ENCODE measurements at regions not wholly inside any gene's neighbourhood (a gene's known extent, or its start where the extent isn't known, plus 50 kb on each side); places are given as distances from the start of the nearest gene placed in this dataset.

GRCh38 chr14:38901791-38902190 is 201.2 kb downstream of the SEC23A start:
- no peak for DNase-seq (ENCODE audit: low read depth in 2 of 2)

GRCh38 chr14:38900887-38901286 is 202.1 kb downstream of the SEC23A start:
- DNase-seq (ENCODE audit: low read depth in 2 of 2), result no peak

- no peak for DNase-seq (ENCODE audit: low read depth in 2 of 2)
Observed at GRCh38 chr14:38887696-38888095, 215.3 kb downstream of the SEC23A start.

GRCh38 chr14:38884109-38884508 is 218.9 kb downstream of the SEC23A start:
- DNase-seq (ENCODE audit: low read depth in 2 of 2), result no peak

GRCh38 chr14:38883127-38883526 is 219.9 kb downstream of the SEC23A start:
- no peak for DNase-seq (ENCODE audit: low read depth in 2 of 2)

GRCh38 chr14:38882533-38882932 is 220.5 kb downstream of the SEC23A start:
- no peak for DNase-seq (ENCODE audit: low read depth in 2 of 2)

DNA sequence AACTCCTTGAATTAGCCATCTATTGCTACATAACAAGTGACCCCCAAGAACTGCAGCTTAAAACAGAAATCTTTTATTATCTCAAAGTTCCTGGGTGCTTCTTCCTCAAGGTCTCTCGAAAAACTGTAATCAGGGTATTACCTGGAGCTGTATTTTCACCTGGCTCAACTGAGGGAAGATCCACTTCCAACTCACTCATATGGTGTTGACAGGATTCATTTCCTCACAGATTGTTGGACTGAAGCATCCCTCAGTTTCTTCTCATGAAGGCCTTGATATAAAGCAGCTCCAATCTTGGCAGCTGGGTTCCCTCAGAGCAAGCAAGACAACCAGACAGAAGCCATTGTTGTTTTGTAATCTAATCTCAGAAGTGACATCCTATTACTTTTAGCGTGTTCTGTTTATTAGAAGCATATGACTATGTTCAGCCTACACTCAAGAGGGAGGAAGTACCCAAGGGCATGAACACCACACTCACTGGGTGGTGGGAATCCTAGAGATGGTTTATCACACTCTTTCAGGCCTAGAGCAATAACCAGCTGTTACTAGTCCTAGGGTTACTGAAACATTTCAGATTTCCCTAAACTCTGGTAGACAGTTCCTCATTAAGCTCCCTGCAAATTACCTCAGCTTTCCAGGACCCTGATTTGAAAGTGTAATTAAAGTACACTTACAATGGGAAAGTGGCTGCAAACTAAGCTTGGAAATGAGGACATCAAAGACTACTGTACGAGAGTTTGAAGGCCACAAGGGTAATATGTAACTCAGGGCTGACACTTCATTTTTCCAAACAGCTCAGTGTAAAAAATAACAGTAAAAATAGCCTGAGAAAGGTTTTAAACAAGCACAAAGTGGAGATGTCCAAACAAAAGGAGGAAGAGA is 222.2 kb downstream of the SEC23A start:
- no peak for DNase-seq (ENCODE audit: low read depth in 2 of 2)

DNA sequence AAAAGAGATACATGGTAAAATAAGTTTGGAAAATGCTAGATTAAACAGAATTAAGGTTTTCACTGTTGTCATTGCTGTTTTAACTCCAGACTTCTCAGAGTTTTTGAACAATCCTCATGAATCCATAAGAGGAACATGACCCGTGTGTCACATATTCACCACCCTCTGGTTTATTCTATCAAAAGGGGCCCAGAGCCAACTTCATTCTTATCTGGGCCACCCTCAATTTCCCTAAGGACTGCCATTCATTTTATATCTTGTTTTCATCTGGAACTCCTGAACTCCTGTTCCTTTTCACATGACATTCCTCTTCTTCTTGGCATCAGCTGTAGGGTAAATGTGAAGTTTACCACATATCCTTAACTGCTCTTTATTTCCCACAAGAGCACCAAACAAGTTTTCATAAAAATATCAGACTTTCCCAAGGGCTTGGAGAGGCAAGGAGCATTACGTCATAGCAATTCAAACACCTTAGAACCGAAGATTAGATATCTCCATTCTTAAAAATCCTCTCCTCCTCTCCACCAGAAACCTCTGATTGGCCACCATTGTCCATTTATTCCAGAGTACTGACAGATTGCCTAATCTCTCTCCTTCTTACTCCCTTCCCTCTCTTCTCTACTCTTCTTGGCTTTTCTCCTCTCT is 225.2 kb downstream of the SEC23A start:
- no peak for DNase-seq (ENCODE audit: low read depth in 2 of 2)

DNA sequence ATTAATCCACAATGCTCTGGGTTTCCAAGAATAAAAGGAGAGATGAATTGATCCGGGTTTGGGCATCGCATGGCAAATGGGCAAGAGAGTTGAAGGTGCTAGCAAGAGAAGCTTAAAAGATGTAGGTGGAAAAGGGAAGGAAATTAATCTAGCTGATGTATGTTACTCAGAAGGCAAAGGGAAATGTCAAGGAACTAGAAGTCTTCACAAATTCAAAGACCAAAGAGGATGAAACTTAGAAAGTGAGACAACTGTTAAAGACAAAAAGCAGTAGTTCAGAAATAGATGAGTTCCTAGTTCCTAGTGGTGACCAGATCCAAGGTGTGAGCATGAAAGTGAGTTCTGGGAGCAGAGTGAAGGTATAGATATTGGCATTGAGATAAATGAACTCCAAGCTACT is 228.3 kb downstream of the SEC23A start:
- no peak for DNase-seq (ENCODE audit: low read depth in 2 of 2)

DNA sequence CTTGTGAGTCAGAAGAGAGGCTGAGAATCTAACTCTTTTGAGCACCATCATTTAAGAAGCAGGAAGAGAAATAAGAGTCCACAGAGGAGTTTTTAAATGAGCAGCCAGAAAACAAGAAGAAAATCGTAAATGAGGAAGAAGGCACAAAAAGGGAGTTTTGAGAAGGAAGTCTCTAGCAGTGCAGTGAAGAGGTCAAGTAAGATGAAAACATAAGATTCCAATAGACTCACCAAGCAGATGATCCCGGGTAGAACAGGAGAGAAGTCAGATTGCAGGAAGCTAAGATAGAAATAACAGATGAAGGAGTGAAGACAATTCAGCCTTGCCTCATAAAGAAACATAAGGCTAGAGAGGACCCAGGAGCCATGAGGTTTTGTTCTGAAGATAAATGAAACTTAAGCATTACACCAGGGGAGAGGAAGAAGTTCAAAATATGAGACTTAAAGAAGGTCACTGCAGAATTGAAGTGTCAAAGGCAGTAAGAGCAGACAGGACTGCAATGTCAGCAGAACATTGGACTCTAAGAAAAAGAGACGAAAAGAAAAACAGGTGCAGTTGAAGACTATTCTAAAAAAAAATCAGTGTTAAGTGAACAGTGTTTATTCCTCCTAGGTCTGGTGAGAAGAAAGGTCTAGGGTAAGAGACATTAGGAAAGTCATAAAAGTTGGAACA is 229.0 kb downstream of the SEC23A start:
- no peak for DNase-seq (ENCODE audit: low read depth in 2 of 2)

DNA sequence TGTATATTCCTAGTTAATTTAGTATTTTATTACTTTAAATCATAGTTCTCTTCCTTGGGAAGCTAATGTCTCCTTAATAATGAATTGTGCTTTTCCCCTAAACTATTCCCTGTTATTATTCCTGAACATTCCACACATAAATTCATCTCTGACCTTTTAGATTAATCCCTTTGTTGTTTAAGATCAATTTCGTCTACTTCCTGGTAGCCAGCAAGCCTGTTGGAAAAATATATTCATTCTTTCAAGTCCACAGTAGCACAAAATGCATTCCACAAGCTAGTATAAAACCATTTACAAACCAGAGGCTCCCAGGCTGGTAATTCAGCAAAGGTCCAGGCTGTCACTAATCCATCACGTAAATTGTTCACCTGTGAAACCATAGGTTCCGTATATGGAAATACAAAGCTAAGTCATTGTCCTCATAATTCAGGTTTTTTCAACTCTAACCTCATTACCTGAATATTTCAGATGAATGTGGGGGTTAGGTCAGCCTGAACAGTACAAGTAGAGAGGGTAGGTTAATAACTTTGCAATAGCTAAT is 232.7 kb downstream of the SEC23A start:
- DNase-seq (ENCODE audit: low read depth in 2 of 2), result no peak

DNA sequence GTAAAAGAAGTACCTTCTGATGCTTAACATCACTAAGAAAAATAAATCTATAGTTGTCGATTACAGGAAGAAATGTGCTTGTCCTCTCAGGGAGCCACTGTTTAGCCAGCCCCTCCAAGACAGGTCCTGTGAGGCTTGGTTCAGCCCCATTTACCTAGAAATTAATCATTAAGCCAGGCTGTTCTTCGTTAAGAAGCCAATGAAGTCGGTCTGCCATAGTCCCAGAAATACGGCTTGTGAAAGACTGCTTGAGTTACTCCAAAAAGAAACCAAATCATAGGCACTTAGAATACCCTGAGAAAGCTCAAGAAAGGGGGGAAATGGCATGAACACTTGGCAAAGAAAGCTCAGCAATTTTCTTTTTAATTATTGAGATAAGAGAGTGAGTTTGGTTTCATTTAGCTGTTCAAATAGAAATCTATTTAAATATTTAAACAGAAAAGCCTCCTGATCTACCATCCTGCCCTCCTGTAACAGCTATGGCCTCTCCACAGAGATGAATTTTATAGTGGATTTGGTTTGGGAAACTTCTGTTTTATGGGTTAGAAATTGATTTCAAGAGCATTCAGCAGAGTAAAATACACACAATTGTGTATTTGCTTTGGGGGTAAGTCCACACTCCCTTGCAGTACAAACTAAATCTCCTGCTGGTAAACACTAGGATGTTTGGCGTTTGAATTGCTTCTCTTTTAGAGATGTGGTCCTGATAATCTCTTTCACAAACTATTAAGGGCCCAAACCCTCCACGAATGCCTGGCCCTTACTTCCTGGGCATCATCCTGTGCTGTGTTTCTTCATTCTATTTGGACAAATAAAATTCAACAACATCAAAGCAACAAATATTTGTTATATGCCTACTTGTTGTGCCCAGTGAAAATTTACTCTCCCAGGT is 234.4 kb downstream of the SEC23A start:
- no peak for DNase-seq (ENCODE audit: low read depth in 2 of 2)

GRCh38 chr14:38867561-38868150 is 235.4 kb downstream of the SEC23A start:
- peak; percentile 11 to 28 for DNase-seq (ENCODE audit: low read depth in 2 of 2)

- DNase-seq (ENCODE audit: low read depth in 2 of 2), result no peak
Observed at GRCh38 chr14:38866461-38866860, 236.6 kb downstream of the SEC23A start.

DNA sequence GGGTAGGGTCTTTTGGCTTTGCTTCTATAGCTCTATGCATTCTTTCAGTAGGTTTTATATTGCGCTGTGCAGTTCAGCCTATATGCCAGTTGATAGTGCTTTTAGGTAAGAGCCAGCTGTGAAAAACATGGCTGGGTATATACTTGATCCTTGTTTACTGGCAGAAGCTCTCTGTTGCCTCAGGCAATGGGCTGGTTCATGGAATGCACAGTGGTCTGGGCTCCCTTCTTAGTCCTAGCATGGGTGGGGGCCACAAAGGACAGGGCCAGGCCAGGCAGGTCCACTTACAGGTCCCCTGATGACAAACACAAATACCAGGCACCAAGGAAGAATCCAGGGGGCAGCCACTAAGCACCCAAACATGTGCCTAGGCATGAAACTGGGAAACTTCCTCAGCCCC is 240.7 kb downstream of the SEC23A start:
- DNase-seq (ENCODE audit: low read depth in 2 of 2), result no peak

- DNase-seq (ENCODE audit: low read depth in 2 of 2), result no peak
Observed at GRCh38 chr14:38860530-38860929, 242.5 kb downstream of the SEC23A start.

- no peak for DNase-seq (ENCODE audit: low read depth in 2 of 2)
Observed at GRCh38 chr14:38856798-38857197, 246.2 kb downstream of the SEC23A start.

- no peak for DNase-seq (ENCODE audit: low read depth in 2 of 2)
Observed at GRCh38 chr14:38855513-38855912, 247.5 kb downstream of the SEC23A start.

- DNase-seq (ENCODE audit: low read depth in 2 of 2), result no peak
Observed at GRCh38 chr14:38851111-38851510, 251.9 kb downstream of the SEC23A start.

DNA sequence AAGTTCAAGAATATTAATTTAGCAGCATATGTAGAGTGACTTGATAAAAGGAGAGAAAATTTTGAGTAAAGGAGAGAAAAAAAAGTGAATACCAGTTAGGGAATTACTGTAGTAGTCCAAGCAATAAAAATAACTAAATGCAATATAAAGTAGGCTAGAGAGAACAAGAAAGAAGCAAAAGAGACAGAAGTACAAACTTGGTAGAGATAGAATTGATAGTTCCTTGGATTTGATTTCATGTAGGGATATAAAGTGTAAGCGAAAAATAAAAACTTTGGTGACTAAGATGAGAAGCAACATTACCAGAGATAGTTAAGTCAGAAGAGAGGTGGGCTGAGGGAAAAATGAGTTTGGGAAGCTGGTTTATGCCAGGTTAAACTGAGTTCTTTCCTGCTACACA is 252.4 kb downstream of the SEC23A start:
- no peak for DNase-seq (ENCODE audit: low read depth in 2 of 2)
